ENCODE measurements at regions not wholly inside any gene's neighbourhood (a gene's known extent, or its start where the extent isn't known, plus 50 kb on each side); places are given as distances from the start of the nearest gene placed in this dataset.

DNA sequence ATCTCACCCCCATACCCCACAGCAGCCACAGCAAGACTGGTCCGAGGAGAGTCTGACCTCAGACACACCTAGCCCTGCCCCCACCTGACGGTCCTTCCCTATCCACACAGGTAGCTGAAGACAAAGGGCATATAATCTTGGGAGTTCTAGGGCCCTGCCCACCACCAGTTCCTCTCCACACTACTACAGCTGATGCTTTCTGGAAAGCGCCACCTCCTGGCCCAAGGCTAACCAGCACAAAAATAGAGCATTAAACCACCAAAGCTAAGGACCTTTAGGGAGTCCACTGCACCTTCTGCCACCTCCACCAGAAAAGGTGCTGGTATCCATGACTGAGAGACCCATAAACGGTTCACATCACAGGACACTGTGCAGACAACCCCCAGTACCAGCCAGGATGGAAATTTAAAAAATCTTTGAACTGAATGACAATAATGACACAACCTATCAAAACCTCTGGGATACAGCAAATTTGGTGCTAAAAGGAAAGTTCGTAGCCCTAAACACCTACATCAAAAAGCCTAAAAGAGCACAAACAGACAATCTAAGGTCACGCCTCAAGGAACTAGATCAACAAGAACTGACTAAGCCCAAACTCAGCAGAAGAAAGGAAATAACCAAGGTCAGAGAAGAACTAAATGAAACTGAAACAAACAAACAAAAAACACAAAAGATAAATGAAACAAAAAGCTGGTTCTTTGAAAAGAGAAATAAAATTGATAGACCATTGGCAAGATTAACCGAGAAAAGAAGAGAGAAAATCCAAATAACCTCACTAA lies 122.1 kb upstream of the TPRG1 start:
- no peak for DNase-seq (ENCODE audit: low read depth)

DNA sequence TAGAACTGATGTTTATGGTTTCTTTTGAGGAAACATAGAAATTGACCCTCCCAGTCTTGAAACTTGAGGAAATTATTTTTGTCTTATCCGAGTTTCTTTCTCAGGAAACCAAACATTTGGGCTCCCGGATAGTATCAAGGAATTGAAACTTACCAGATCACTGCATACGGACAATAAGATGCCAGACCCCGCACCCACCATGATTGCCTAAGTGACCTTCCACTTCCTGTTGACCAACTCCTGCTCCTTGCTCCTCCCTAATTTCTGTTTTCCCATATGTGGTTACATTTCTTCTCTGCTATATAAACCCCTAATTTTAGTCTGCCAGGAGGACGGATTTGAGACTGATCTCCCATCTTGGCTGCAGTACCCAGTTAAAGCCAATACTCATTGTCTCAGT lies 118.4 kb upstream of the TPRG1 start:
- no peak for DNase-seq (ENCODE audit: low read depth)

DNA sequence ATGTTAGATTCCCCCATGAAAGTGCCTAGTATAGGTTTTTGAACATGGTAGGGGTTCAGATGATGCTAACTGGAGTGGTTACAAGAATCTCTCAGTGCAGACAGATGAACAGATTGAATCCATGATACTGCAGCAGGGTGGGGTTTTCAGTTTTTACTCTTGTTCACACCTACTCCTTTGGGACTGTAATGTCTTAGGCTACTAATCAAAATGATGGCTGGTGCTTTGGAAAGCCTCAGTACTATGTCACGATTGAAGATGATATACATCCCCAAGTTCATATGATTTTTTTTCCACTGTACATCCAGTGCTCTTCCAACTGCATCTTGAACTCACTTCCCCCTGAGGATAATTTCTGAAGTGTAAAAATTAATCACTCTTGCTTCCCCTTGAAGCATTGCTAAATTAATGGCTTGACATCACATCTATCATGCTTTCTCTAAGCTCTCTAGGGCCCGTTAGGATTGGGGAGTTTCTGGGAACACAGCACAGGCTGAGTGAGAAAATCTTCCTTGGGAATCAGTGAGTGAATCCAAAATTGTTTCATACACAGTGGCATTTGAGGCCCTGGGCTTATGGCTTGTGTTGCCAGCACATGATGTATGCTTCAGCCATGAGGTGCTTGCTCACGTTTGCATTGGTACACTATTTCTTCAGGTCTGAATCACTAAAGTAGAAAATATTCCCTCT lies 115.0 kb upstream of the TPRG1 start:
- DNase-seq (ENCODE audit: low read depth), result no peak

DNA sequence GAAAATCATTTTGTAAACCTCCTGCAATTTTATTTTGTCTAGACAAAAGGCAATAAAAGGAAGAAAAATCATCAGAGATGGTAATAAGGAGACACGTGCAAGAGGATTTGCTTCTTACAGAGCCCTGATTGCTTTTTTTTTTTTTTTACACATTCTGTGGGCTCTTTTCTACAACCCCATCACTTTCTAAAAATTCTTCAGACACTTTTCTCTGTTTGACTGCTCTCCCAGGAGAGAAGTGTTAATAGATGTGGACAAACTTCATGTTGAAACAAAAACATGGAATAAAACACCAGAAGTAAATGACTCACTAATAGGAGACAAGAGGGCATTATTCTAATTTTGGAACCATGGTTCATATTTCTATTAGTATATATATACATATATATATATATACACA lies 114.4 kb upstream of the TPRG1 start:
- DNase-seq (ENCODE audit: low read depth), result no peak

DNA sequence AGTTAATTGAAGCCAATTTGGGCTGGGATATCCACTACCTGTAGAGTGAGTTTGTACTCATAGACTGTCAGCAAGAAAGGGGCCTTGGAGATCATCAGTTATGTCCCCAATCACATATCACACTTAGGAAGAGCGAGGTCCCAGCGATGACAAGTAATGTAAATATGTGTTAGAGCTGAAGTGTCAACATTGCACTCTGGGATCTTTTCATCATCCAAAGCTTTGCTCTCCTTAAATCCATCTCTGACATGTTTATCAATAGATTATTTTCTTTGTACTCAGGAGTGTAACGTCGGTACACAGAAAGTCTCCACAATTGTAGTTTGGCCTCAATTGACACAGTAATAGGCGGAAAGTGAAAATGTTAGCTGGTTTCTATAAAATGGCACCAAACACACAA lies 113.7 kb upstream of the TPRG1 start:
- DNase-seq (ENCODE audit: low read depth), result no peak

DNA sequence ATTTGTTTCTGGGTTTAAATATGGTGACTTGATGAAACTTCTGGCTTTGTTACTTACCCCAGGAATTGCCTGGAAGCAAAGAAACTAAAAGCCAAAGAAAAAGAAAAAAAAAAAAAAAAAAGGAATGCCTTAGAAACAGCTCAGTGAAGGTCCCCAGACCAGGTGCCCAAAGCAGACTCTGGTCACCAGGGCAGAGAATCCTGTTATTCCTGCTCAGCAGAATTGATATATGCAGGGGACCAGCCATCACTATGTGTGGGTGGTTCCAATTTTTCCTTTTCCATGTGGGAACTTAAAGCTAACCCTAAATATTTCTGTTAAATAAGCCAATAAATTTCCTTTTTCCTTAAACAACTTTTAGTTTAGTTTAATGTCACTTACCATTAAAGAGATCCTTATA lies 100.8 kb upstream of the TPRG1 start:
- DNase-seq (ENCODE audit: low read depth), result no peak

DNA sequence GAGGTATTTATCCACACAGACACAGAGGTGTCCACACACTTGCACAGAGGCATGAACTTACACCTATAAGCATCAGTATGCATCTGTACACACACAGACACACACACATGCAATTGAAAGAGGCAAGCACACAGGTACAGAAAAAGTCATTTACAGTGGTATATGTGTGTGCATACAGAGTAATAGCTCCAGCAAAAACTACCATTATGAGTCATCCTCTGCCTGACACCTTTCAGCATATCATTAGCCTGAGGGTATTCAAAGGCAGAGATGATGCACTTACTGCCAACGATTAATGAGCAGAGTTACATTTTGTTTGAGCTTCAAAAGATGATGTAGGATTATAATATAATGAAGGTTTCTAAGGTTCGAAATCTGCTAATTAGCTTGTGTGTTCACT lies 100.3 kb upstream of the TPRG1 start:
- no peak for DNase-seq (ENCODE audit: low read depth)

DNA sequence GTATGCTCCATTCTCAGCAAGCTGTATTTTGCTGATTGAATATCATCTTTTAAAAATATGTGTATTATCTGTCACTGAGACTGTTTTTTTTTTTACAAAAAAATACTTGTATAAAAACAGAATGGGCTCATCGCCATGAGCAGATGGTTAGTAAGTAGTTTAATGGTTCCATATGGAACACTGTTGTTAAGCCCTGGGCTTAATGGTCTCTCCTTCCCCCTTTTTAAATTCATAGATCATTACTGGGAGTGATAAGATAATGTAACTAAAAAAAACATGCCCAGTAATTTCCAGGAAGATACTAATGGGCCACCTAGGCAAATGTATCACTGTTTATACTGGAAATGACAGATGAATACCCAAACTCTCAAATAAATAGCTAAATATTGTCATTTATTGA lies 95.3 kb upstream of the TPRG1 start:
- DNase-seq (ENCODE audit: low read depth), result no peak

DNA sequence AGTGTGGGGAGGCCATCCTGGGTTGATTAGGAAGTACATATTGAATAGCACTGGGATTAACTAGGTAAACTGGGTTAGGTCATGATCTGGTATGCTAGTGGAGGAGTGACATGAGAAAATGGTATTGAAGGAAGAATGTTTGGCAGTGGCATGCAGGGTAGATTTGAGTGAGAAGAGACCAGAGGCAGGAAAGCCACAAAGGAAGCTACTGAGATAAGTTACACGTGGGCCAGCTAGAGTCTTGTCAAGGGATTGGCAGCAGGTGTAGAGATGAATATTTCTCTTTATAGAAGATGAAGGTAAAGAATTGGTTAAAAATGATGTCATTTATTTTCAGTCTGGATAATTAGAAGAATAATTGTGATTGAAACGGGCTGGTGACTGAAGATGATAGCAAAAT lies 91.0 kb upstream of the TPRG1 start:
- DNase-seq (ENCODE audit: low read depth), result no peak

DNA sequence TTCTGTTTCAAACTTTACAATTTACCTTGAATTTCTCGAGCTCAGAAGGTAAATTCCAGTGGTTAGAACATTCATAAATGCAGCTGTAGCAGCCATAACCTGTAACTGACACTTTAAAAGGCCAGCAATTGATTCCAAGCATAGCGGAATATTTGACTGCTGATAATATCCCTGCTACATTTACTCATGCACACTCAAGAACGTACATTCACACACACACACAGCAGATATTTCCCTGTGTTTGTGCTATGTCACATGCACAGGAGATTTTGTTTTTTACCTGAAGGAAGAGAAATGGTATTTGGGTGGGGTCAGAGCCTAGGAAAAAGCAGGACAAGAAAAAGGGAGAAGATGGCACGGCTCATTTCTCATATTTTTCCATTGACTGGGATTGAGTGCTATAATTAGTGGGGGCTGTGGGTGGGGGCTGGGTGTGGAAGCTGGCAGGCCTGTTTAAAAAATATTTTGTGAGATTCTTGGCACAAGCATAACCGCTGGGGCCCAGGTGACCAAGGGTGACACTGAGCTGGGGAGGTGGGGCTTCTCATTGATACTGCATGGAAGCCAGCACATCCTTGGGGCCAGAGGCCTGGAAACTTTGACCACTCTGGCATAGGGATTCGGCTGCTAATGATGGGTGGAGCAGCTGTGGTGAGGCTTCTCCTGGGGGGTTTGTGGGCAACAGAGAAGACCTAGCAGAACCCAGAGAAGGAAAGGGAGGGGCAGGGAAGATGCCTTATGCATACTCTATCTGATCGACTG lies 88.9 kb upstream of the TPRG1 start:
- no peak for DNase-seq (ENCODE audit: low read depth)

DNA sequence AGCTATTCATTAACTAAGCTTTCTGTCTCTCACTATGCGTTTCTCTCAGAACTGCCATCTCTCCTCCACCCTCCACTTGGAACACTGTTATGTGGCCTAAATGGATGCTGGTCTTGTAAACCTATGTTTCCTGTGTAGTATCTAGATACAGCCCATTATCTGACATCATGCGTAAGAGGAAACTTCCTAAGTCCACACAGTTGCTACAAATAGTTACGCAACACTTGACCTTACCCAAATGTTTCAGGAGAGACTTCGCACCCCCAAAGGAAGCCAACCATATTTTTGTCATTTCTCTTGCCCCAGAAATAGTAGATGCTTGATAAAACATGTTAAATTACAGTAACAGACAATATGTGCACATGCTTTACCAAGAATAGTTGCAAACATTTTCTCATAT lies 87.2 kb upstream of the TPRG1 start:
- DNase-seq (ENCODE audit: low read depth), result no peak

DNA sequence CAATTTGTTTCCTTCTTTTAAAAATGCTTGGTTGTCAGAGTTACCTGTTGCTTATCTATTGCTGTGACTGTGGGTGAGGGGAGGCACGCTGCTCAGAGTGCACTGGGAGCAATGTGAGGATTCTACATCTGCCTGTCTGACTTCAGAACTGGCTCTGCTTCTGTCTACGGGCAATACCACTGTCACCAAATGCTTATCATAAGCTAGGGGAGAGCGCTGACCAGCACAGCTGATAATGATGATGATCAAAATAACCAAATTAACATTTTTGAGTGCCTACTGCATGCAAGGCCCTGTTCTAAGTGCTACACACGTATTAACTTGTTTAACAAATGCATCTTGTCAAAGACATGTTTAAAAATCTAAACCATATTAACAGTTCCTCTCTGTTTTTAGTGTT lies 79.2 kb upstream of the TPRG1 start:
- no peak for DNase-seq (ENCODE audit: low read depth)

DNA sequence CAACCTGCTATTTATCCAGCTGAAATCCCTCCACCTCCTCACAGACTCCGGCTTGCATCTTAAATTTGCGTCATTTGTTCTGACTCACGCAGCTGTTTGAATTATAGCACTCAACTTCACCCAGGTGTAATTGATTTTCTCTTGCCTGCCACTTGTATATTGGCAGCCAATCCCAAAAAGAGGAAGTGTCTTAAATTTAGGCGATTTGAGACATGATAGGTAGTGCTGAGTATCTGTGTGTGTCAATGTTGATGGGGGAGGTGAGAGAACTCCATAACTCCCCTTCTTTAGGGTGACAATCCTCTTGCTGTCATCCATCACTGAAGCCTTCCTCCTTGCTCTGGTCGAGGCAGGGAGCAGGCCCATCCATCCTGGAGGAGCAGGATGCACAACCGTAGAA lies 77.2 kb upstream of the TPRG1 start:
- no peak for DNase-seq (ENCODE audit: low read depth)

DNA sequence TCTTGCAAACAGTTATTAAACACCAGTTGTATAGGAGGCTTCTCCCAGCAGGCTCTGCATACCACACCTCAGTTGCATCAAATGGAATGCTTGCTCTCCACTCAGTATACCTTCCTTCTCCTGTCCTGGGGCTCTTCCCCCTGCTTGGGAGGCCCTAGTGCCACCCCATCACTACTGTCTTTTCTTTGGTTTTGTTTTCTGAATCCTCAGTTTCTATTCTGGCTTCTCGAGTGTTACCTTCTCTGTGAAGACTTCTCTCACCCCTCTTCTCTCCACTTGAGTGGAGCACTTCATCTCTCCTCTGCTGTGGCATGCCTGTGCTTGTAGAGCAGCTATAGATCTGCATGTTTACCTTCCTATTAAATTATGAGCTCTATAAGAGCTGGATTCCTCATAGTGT lies 75.7 kb upstream of the TPRG1 start:
- no peak for DNase-seq (ENCODE audit: low read depth)

DNA sequence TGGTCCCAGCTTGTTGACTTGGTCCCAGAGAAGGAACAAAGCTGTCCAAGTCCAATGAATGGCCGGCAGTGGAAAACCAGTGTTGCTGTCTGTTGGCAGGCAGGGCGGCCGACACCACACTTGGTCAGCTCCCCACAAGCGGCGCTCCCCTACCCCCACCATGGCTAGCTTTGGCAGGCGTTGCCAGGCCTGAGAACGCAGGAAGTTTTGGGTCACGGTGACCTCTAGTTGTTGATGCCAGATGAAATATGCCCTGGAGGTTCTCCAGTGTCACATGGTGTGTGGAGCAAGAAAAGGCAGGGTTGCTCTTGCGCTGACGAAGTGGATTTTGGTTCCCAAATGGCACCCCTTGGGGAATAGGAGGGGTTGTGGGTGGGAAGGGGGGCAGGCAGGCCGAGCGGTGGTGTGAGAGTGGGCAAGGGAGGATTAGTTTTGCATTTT lies 72.7 kb upstream of the TPRG1 start:
- no peak for DNase-seq (ENCODE audit: low read depth)

DNA sequence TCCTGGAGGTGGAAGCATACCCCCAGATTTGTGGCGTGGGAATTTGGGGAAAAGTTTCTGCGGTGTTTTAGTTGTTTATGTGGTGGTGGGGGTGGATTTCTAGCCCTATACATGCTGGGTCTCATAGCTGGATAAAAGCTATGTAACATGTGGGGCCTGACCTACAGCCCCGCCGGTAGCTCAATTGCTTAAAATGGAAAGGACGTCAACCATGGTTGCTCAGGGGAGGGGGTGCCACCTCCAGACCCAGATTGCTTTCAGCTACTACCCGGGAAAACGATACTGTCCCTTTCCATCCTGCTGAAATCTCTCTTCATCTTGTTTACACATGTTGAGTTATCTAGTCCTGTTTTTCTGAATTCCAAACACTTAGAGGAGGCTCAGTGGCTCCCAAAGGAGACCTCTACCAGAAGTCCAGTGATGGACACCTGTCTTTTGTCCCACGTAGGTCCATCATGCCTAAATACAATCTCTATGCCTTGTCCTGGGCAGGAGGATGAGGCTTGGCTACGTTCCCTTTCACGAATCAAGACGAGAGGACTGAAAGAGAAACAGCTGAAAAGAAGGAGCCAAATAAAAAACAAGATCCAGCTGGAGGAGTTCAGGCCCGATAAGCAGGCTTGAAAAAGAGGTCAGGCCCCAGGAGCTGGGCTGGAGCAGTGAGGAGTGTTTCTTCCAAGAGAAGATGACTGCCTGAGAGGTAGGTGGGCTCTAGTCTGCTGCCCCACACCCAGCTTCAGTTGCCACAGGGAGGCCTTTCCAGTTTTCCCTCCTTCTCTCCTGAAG lies 72.1 kb upstream of the TPRG1 start:
- DNase-seq (ENCODE audit: low read depth), result no peak

DNA sequence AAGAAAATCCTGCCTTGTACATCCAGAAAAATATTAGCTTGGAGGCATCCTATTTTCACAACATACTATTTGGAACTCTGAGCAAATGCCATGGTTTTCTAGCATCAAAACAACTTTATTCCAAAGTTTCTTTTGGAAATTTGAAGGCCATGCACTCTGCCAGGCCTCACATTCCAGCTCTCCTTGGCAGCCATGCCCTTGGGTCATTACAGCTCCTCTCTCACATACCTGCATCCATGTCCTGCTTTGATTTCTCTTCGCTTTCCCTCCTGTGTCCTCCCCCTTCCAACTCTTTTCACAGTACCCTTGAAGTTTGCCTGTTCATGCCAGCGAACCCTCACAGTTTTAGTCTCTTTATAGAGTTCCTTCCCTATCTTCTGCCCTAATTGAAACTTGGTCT lies 70.9 kb upstream of the TPRG1 start:
- no peak for DNase-seq (ENCODE audit: low read depth)

DNA sequence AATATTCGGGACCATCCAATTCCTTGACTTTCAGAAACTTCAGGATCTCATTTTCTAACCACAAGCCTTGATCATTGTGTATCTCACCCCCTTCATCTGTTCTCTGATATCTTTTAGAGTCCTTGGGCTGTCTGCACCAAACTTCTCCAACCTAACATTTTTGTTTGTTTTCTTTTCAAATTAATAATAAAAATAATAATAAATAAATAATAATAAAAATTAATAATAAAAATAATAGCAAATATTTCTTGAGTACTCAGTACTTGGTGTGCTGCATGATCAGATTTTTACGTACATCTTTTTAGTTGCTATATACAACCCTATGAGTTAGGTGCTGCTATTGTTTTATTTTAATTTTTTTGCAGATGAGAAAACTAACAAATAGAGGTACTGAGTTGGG lies 70.2 kb upstream of the TPRG1 start:
- DNase-seq (ENCODE audit: low read depth), result no peak

DNA sequence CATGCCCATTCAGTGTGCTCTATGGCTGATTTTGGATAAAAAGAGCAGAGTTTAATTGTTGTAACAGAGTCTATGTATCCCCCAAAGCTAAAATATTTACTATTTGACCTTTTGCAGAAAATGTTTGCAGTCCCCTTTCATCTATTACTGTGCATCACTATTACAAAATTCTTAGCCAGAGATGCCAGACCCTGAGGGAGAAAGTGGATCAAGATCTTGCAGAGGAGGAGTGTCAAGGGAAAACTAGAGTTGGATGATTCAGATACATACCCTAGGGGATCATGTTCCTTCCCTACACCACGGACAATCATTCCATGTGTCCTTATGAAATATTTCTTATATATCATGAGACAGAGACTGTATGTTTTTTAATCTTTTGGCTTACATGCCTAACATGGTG lies 68.6 kb upstream of the TPRG1 start:
- DNase-seq (ENCODE audit: low read depth), result no peak

DNA sequence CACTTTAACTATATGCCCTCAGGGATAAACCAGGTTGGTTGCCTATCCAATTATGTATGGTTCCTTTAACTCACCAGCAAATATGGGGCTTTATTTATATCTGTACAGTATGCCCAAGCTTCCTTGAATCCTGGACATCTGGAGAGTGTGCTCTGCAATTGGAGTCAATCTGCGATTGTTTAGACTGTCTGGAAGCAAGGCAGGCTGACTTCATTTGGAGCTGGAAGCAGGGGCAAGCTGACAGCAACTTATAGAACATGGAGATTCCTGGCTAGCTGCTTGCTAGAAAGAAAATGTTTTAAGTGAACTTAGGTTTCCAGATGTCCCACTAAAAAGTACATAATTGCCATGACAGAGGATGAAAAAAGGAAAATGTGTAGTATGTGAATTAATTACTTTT lies 63.7 kb upstream of the TPRG1 start:
- DNase-seq (ENCODE audit: low read depth), result no peak

DNA sequence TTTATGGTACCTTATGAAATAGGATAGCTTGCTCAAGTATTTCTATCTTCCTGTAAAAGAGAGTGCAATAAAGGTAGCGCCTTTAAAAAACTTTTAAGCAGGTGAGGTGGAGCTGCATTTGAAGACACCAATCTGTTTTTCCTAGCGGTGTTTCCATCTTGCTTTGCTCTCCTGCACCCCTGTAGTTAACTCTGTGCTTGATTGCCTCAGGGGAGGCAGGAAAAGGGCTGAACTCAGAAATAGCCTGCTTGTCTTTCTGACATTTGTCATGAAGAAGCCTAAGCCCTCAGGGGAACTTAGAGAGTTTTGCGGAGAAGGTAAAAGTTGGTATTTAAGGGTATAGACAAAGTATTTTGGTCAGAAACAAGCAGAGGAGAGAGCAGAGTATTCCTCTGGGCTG lies 63.0 kb upstream of the TPRG1 start:
- DNase-seq (ENCODE audit: low read depth), result no peak

DNA sequence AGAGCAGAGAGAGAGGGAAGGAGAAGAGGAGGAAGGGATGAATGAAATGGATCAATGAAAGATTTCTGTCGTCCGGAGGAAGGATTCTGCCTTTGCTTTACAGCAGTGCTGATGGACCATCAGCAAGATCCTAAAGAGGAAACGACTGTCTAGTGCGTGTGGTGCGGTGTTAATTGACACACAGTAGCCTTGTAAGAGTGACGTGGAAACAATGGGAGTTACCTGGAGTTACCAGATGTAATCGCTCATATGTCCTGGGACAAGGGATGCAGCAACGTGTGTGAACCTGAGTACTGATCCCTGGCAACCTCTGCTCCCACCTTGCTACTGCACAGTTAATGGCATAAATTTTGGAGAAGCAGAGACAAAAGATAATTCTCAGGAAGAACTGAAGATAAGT lies 62.6 kb upstream of the TPRG1 start:
- no peak for DNase-seq (ENCODE audit: low read depth)
